Endothelial cell of umbilical vein (primary cell): ENCODE measurements at regions not wholly inside any gene's neighbourhood (a gene's known extent, or its start where the extent isn't known, plus 50 kb on each side); places are given as distances from the start of the nearest gene placed in this dataset.

Source experiments
- EZH2 ChIP-seq: IDR thresholded peaks from 2 replicates; pipeline ENCODE4 v1.6.1; 2012; ENCODE audit warnings: borderline replicate concordance, low read depth, mild to moderate bottlenecking, moderate library complexity, low read length, inconsistent platforms; ENCODE audit not compliant: severe bottlenecking
- FOS ChIP-seq: IDR thresholded peaks from 2 replicates; pipeline ENCODE4 v1.6.1; 2011; ENCODE audit warnings: mild to moderate bottlenecking, low read length, moderate library complexity, borderline replicate concordance; ENCODE audit not compliant: insufficient read depth
- GATA2 ChIP-seq: IDR thresholded peaks from 2 replicates; pipeline ENCODE4 v1.7.0; 2011; ENCODE audit warnings: low read depth, mild to moderate bottlenecking, moderate library complexity, mixed read lengths, low read length; ENCODE audit not compliant: insufficient read length, insufficient read depth
- JUN ChIP-seq: IDR thresholded peaks from 2 replicates; pipeline ENCODE4 v1.6.1; 2011; ENCODE audit warnings: borderline replicate concordance, low read depth; ENCODE audit not compliant: insufficient read length, insufficient read depth
- MYC ChIP-seq: IDR thresholded peaks from one replicate; pipeline ENCODE4 v1.6.1; 2011; ENCODE audit warnings: mild to moderate bottlenecking, low read depth, low read length
- POLR2A ChIP-seq: IDR thresholded peaks from 2 replicates; pipeline ENCODE4 v1.6.1; 2012; ENCODE audit warnings: low read depth, mild to moderate bottlenecking, control low read depth, low read length
- POLR2AphosphoS5 ChIP-seq: IDR thresholded peaks from 2 replicates; pipeline ENCODE4 v1.6.1; 2012; ENCODE audit warnings: low read depth, mild to moderate bottlenecking, control low read depth, low read length, moderate library complexity; ENCODE audit not compliant: insufficient read depth
- TF ChIP-seq, protein P1 (sequence below), 2 donors: IDR thresholded peaks; 1 replicate in 1 of 2; 2 replicates in 1 of 2; pipeline ENCODE4 v1.5.1; 2011; ENCODE audit warnings: low read length in 2 of 2, mild to moderate bottlenecking in 2 of 2, moderate library complexity in 2 of 2, control low read depth in 1 of 2, inconsistent platforms in 1 of 2, low read depth in 1 of 2; ENCODE audit not compliant: insufficient read depth in 1 of 2; ENCODE audit errors: extremely low read depth in 1 of 2

DNA sequence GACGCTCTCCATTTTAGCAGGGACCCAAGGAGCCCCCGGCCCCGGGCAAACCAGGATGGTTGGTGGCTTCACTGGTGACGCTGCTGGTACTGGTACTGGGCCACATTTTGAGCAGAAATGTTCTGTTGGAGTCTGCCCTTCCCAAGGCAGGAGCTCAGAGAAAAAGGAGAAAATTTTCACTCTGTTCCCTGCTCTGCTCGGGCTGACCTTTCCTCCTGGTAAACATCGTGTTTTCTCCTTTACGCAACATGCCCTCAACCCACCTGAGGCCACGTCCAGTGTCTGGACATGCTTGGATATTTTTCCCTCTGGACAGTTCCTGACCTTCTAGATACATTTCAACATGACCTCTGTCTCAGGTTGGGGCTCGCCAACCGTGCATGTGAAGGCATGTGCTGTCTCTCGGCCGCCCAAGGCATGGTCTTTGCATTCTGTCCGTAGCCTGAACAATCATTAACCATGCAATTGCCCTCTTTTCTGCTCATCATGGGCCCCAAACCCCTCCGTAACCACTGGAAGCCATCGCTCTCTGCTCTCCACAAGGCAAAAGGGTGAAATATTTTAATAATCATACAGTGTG lies 115.2 kb upstream of the PEG3 start:
- TF ChIP-seq, protein P1, sequence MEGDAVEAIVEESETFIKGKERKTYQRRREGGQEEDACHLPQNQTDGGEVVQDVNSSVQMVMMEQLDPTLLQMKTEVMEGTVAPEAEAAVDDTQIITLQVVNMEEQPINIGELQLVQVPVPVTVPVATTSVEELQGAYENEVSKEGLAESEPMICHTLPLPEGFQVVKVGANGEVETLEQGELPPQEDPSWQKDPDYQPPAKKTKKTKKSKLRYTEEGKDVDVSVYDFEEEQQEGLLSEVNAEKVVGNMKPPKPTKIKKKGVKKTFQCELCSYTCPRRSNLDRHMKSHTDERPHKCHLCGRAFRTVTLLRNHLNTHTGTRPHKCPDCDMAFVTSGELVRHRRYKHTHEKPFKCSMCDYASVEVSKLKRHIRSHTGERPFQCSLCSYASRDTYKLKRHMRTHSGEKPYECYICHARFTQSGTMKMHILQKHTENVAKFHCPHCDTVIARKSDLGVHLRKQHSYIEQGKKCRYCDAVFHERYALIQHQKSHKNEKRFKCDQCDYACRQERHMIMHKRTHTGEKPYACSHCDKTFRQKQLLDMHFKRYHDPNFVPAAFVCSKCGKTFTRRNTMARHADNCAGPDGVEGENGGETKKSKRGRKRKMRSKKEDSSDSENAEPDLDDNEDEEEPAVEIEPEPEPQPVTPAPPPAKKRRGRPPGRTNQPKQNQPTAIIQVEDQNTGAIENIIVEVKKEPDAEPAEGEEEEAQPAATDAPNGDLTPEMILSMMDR (IDR thresholded peaks at IDR 0.05; ENCODE audit: extremely low read depth in 1 of 2, insufficient read depth in 1 of 2, low read depth in 1 of 2, low read length in 2 of 2), result no peak
- no peak for TF ChIP-seq FOS
- no peak for TF ChIP-seq GATA2
- TF ChIP-seq JUN, result no peak
- no peak for TF ChIP-seq POLR2A
- no peak for TF ChIP-seq POLR2AphosphoS5
- no peak for TF ChIP-seq EZH2
- no peak for TF ChIP-seq MYC
